Activated CD4-positive, alpha-beta memory T cell treated with anti-CD3 and anti-CD28 coated beads for 36 hours (primary cell): ENCODE measurements at regions not wholly inside any gene's neighbourhood (a gene's known extent, or its start where the extent isn't known, plus 50 kb on each side); places are given as distances from the start of the nearest gene placed in this dataset.

Experiments
- CTCF ChIA-PET: fragments of 350-600 bp; sonication (Branson Sonifier 250); formaldehyde crosslinking; loops from one replicate; lab custom pipeline; 2021; ENCODE audit warnings: antibody characterized with exemption, inconsistent platforms; lab: Charles Lee
- POLR2A ChIA-PET: fragments of 350-600 bp; sonication (Branson Sonifier 250); formaldehyde crosslinking; loops from one replicate; lab custom pipeline; 2021; ENCODE audit warnings: antibody characterized with exemption; lab: Charles Lee
- DNase-seq: peaks from one replicate; pipeline ENCODE4 v3.0.0-alpha.2; 2020
- H3K27ac Mint-ChIP-seq: one replicate; pipeline ENCODE4 v1.8.0; 2021; ENCODE audit warnings: mixed read lengths
- H3K27me3 Mint-ChIP-seq: one replicate; pipeline ENCODE4 v1.8.0; 2021; ENCODE audit warnings: mixed read lengths
- H3K36me3 Mint-ChIP-seq: one replicate; pipeline ENCODE4 v1.8.0; 2021; ENCODE audit warnings: mixed read lengths
- H3K4me1 Mint-ChIP-seq: one replicate; pipeline ENCODE4 v1.8.0; 2021; ENCODE audit warnings: low read depth, mixed read lengths
- H3K4me3 Mint-ChIP-seq: one replicate; pipeline ENCODE4 v1.8.0; 2021; ENCODE audit warnings: mild to moderate bottlenecking, mixed read lengths
- H3K9me3 Mint-ChIP-seq: one replicate; pipeline ENCODE4 v1.8.0; 2021; ENCODE audit warnings: mixed read lengths
- intact Hi-C: fragments of 100-400 bp; cut with micrococcal nuclease; formaldehyde crosslinking; loops from one replicate; pipeline ENCODE4 v1.15.1; 2023

DNA sequence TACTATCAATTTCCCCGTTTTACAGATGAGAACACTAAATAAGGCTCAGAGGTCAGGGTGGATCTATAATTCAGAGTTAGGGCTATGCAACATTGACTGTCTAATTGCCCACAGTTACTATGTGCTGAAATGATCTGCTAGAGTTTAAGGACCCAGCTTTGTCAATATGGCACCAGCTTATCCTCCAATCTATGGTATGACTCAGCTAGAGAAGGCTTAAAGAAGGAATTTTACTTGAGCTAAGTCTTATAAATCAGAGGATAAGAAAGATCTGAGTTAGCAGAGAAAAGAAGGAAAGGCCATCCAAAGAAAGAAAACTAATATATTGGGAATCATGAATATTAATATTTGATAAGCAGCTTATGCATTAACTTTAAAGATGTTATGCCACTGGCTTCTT, 78.1 kb downstream of the ASB9 start:
- Mint-ChIP-seq H3K4me1 (no peaks in the 10 kb centered on the region), H3K27me3 (no peaks in the 10 kb centered on the region), H3K36me3 (no peaks in the 10 kb centered on the region), H3K27ac (no peak overlapping the region), H3K9me3 (no peaks in the 10 kb centered on the region), H3K4me3 (no peak overlapping the region)
- ChIA-PET CTCF (no interaction called here), POLR2A (no interaction called here)
- intact Hi-C loops: no loop called here
- DNase-seq: no peak

DNA sequence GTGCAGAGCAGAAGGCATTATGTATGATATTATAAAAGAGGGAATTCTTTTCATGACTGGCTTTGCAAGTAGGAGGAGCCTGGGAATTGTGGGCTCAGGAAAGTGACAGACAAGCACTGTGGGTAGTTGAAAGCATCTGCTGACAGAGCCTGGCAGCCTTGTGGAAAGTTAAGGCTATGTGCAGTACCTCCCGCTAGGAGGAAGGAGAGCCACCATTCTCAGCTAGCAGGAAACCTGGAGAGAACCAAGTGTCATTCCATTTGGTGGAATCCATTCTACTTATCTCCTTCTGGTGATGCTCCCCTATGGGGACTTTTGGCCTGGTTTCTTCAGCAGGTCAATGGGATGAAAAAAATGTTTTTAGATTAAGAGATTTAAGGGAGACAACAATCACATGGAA, 81.8 kb downstream of the ASB9 start:
- Mint-ChIP-seq H3K4me1 (no peaks in the 10 kb centered on the region), H3K27ac (no peak overlapping the region), H3K4me3 (no peak overlapping the region), H3K9me3 (no peaks in the 10 kb centered on the region), H3K36me3 (no peaks in the 10 kb centered on the region), H3K27me3 (no peaks in the 10 kb centered on the region)
- intact Hi-C loops: no loop called here
- POLR2A ChIA-PET: no interaction called here
- DNase-seq: no peak
- CTCF ChIA-PET: no interaction called here

DNA sequence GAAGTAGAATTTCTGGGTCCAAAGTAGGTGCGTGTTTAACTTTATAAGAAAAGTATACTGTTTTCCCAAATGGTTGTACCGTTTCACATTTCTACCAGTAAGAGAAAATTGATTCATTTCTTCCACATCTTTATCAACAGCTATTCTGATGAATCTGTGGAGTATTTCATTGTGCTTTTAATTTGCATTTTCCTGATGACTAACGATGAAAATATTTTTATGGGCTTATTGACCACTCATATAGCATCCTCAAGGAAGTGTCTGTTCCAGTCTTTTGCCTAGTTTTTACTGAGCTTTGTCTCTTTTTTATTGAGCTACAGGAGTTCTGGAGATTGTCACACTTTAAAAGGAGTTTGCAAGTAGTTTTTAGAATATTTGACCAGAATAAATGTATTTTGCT, 92.6 kb downstream of the ASB9 start:
- no peaks in the 10 kb centered on the region for H3K27me3 Mint-ChIP-seq
- ChIA-PET POLR2A (no interaction called here), CTCF (no interaction called here)
- no peaks in the 10 kb centered on the region for H3K4me1 Mint-ChIP-seq
- H3K9me3 Mint-ChIP-seq: no peaks in the 10 kb centered on the region
- intact Hi-C loops: no loop called here
- H3K36me3 Mint-ChIP-seq: no peaks in the 10 kb centered on the region
- no peak for DNase-seq
- H3K27ac Mint-ChIP-seq: no peak overlapping the region
- H3K4me3 Mint-ChIP-seq: no peak overlapping the region

DNA sequence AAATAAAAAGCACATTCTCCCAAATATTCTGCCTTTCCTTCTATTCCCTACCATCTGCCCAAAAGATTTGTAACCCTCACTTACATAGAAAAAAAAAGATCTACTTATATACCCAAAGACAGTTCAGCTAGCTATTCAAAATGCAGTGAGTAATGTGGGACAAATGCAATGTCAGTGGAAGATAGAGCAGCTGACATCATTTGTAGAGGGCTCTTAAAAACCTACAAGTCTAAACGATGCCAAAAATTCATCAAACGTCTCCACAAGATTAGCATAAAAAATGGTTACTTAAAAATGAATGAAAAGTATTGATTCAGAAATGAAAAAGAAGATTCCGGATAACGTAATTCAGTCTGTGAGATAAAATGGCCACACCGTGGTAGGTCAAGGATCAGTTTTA, 96.5 kb downstream of the ASB9 start:
- H3K4me3 Mint-ChIP-seq: no peak overlapping the region
- peaks cover 7% of the 10 kb centered on the region for H3K4me1 Mint-ChIP-seq
- intact Hi-C loops: no loop called here
- DNase-seq: no peak
- no peak overlapping the region for H3K27ac Mint-ChIP-seq
- POLR2A ChIA-PET: no interaction called here
- H3K9me3 Mint-ChIP-seq: no peaks in the 10 kb centered on the region
- no peaks in the 10 kb centered on the region for H3K27me3 Mint-ChIP-seq
- CTCF ChIA-PET: no interaction called here
- no peaks in the 10 kb centered on the region for H3K36me3 Mint-ChIP-seq

DNA sequence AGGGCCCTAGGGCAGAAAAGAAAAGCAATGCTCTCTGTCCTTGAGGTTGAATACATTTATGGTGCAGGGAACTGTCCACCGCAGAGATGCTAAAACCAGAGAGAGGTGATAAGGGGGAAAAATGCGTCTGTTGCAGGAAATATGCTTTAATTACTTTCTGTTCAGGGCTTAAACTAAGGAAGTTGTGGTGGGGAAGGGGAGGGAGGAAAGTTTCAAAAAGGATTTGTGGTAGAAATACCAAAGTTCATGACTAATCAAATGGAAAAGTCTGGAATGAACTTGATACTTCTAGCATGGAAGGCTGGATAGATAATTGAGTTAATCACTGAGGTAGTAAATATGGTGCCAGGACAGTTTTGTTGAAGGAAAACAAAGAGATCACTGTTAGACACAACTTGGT, 99.0 kb downstream of the ASB9 start:
- Mint-ChIP-seq H3K4me3 (no peak overlapping the region), H3K36me3 (no peaks in the 10 kb centered on the region), H3K4me1 (peaks cover 7% of the 10 kb centered on the region), H3K9me3 (no peaks in the 10 kb centered on the region), H3K27ac (no peak overlapping the region), H3K27me3 (no peaks in the 10 kb centered on the region)
- intact Hi-C loops: no loop called here
- no peak for DNase-seq
- CTCF ChIA-PET: no interaction called here
- POLR2A ChIA-PET: no interaction called here

DNA sequence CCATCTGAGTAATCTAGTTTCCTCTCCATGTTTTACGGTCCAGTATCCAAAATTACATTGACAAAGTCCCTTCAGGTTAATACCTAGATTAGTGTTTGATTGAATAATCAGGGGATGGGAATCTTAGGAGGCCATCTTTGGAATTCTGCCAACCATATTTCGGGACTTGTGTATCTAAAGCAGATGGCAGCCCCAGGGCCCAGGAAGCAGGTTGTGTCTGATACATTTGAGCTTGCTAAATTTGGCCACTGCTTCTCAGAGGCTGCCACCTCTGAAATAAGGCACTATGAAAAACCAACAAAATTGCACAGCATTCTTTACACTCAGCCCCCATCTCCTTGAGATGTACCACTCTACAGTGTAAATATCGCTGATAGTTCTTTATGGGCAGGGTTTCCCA, 102.1 kb downstream of the ASB9 start:
- intact Hi-C loops: no loop called here
- no peak for DNase-seq
- Mint-ChIP-seq H3K27me3 (no peaks in the 10 kb centered on the region), H3K27ac (no peak overlapping the region), H3K36me3 (no peaks in the 10 kb centered on the region), H3K9me3 (no peaks in the 10 kb centered on the region), H3K4me3 (no peak overlapping the region), H3K4me1 (peaks cover 7% of the 10 kb centered on the region)
- ChIA-PET CTCF (no interaction called here), POLR2A (no interaction called here)

DNA sequence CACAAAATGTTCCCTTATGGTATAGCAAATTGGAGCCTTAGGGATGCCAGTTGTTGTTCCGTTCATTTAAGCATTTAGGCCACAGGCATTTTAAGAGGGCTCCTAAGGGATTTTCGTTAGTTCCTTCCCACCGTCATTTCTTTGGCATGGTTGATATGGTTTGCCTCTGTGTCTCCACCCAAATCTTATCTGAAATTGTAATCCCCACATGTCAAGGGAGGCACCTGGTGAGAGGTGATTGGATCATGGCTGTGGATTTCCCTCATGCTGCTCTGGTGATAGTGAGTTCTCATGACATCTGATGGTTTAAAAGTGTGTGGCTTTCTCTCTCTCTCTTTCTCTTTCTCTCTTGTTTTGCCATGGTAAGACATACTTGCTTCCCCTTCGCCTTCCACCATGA, 104.1 kb downstream of the ASB9 start:
- DNase-seq: no peak
- Mint-ChIP-seq H3K9me3 (no peaks in the 10 kb centered on the region), H3K4me3 (no peak overlapping the region), H3K4me1 (peaks cover 10% of the 10 kb centered on the region), H3K36me3 (no peaks in the 10 kb centered on the region), H3K27ac (no peak overlapping the region), H3K27me3 (no peaks in the 10 kb centered on the region)
- intact Hi-C loops: no loop called here
- ChIA-PET CTCF (no interaction called here), POLR2A (no interaction called here)

DNA sequence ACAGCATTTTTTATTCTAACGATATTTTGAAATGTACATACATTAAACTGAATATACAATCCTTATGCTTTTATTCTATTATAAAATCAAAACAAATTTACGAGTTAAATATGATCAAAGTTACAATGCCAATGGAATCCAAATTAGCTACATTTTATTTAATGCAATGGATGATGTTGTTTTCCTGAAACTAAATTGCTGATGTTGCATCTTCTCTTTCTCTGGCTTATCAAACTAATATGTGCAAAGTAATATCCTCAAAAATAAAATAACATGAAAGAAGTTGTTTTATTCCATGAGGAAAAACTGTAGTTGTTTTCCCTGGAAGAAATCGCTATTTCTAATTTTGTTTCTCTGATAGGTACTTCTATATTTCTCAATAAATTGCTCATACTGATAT, 106.8 kb downstream of the ASB9 start:
- Mint-ChIP-seq H3K4me1 (peaks cover 24% of the 10 kb centered on the region), H3K27ac (no peak overlapping the region), H3K4me3 (no peak overlapping the region), H3K27me3 (no peaks in the 10 kb centered on the region), H3K9me3 (no peaks in the 10 kb centered on the region), H3K36me3 (no peaks in the 10 kb centered on the region)
- POLR2A ChIA-PET: no interaction called here
- CTCF ChIA-PET: no interaction called here
- DNase-seq: no peak
- intact Hi-C loops: no loop called here

DNA sequence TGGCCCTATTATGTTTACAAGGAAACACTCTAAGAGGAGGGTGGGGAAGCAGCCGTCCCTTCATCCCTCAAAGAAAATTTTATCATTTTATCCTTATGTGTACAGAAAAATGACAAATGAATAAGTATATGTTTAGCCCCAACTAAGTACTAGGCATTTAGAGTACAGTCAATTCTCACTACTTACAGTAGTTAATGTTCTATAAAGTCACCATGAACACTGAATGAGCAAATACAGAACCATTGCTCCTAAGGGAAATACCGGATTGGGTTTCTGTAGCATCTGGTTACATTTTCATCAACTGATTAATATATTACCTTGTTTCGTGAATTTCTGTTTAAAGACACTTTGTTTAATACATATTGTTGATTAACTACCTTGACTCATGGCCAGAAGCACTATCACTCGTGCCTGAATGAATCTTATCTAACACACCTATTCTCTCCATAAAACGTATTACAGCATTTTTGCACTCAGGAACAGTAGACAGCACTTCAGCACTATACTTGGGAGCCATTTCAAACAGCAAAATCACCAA, 109.3 kb downstream of the ASB9 start:
- peaks cover 34% of the 10 kb centered on the region for H3K4me1 Mint-ChIP-seq
- H3K9me3 Mint-ChIP-seq: no peaks in the 10 kb centered on the region
- intact Hi-C loops: no loop called here
- DNase-seq: no peak
- no peaks in the 10 kb centered on the region for H3K36me3 Mint-ChIP-seq
- ChIA-PET CTCF (no interaction called here), POLR2A (no interaction called here)
- no peak overlapping the region for H3K27ac Mint-ChIP-seq
- peaks cover 2% of the 10 kb centered on the region for H3K27me3 Mint-ChIP-seq
- H3K4me3 Mint-ChIP-seq: no peak overlapping the region

DNA sequence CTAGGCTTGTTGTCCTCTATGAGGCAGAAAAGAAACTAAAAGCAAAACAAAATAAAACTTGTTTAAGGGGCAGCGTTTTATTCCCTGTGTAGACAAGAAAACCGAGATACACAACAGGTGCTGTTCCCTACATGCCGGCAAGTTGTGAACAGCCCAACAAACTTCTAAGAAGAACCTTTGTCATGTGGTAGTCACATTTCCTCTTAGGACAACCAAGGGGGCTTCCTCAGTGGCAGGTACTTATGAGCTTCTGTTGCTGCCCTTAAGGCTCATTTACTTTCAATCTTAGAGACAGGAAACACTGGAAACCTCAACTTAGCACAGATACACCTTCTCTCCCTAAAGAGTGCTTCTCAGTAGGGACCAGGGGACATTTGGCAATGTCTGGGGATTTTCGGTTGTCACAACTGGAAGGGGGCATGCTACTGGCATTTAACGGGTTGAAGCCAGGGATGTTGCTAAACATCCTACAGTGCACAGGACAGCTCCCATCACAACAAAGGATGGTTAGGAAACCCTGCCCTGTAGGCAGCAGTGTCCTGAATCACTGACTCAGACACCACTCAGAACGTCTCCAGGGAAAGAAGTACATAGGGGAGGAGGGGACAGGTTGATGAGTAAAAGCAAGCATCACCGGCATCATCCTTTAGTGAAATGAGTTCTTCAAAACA, 111.0 kb downstream of the ASB9 start:
- intact Hi-C loops: loop anchor here (1.0 to 10.0 kb wide), 9 partner anchors 8 to 1130 kb away; partner anchors contain the start of genes FANCB, GEMIN8, MOSPD2 and PIGA
- Mint-ChIP-seq H3K27me3 (peaks cover 2% of the 10 kb centered on the region), H3K4me1 (peaks cover 34% of the 10 kb centered on the region), H3K9me3 (no peaks in the 10 kb centered on the region), H3K27ac (peak overlapping the region; percentile 70), H3K36me3 (no peaks in the 10 kb centered on the region), H3K4me3 (peak overlapping the region; percentile 57)
- ChIA-PET POLR2A (interaction anchor here (1.0 kb wide), 1 partner anchor 44 kb away, joined by 4 read pairs; no protein-coding TSS in a partner anchor), CTCF (interaction anchor here (1.0 to 2.0 kb wide), 3 partner anchors 15 to 43 kb away, joined by 4 to 8 read pairs (median 5); no protein-coding TSS in a partner anchor)
- DNase-seq: peak; percentile 51

DNA sequence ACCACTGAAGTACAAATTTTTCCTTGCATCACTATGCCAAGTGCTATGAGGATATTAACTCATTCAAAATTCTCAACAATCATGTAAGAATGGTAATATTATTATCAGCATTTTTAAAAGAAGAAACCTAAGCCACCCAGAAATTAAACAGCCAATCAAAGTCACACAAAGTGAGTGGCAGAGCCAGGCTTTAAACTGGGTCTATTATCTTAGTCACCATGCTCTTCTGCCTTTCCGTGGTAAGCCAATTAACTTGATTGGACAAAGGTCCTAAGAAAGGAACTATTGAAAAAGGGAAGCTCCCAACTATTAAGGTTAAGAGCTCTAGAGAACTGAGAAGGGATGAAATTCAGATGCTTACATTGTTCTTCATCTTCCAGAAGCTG, 111.5 kb downstream of the ASB9 start:
- H3K9me3 Mint-ChIP-seq: no peaks in the 10 kb centered on the region
- H3K4me1 Mint-ChIP-seq: peaks cover 35% of the 10 kb centered on the region
- no peak for DNase-seq
- POLR2A ChIA-PET: interaction anchor here (1.0 kb wide), 1 partner anchor 44 kb away, joined by 4 read pairs; no protein-coding TSS in a partner anchor
- intact Hi-C loops: loop anchor here (2.0 to 10.0 kb wide), 7 partner anchors 89 to 1130 kb away; partner anchors contain the start of genes FANCB, GEMIN8, MOSPD2 and PIGA
- CTCF ChIA-PET: interaction anchor here (1.0 to 2.0 kb wide), 3 partner anchors 14 to 44 kb away, joined by 4 to 8 read pairs (median 5); no protein-coding TSS in a partner anchor
- peaks cover 2% of the 10 kb centered on the region for H3K27me3 Mint-ChIP-seq
- peak overlapping the region; percentile 70 for H3K27ac Mint-ChIP-seq
- H3K36me3 Mint-ChIP-seq: no peaks in the 10 kb centered on the region
- peak overlapping the region; percentile 57 for H3K4me3 Mint-ChIP-seq

DNA sequence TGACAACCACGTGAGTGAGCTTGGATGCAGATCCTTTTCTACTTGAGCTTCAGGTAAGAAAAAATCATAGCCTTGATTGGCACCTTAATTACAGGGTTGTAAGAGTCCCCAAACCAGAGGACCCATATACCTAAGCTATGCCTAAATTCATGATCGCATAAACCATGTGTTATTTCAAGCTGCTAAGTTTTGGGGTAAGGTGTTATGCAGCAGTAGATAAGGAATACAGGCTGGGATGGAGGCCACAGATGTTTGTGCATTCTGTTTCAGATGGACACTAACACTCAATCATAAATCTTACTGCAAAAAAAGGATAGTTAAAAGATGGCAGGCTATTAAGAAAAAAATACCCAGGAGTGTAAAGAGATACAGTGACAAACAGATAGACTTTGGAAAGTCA, 112.3 kb downstream of the ASB9 start:
- ChIA-PET CTCF (interaction anchor here (0.6 to 2.0 kb wide), 2 partner anchors 15 to 682 kb away, joined by 3 to 8 read pairs; no protein-coding TSS in a partner anchor), POLR2A (no interaction called here)
- Mint-ChIP-seq H3K27me3 (peaks cover 2% of the 10 kb centered on the region), H3K4me1 (peaks cover 38% of the 10 kb centered on the region), H3K36me3 (no peaks in the 10 kb centered on the region), H3K4me3 (no peak overlapping the region), H3K9me3 (no peaks in the 10 kb centered on the region), H3K27ac (no peak overlapping the region)
- no peak for DNase-seq
- intact Hi-C loops: loop anchor here (2.0 to 10.0 kb wide), 7 partner anchors 90 to 1129 kb away; partner anchors contain the start of genes FANCB, GEMIN8, MOSPD2 and PIGA
